ENCODE measurements at regions not wholly inside any gene's neighbourhood (a gene's known extent, or its start where the extent isn't known, plus 50 kb on each side); places are given as distances from the start of the nearest gene placed in this dataset.

GRCh38 chr6:169899481-169900145 is 148.2 kb downstream of the ERMARD start:
- DNase-seq: no peak

GRCh38 chr6:169898788-169899480 is 147.5 kb downstream of the ERMARD start:
- no peak for DNase-seq

- DNase-seq: no peak
Measured at GRCh38 chr6:169897601-169898358, 146.4 kb downstream of the ERMARD start.

GRCh38 chr6:169896826-169897456 is 145.5 kb downstream of the ERMARD start:
- DNase-seq: no peak

- no peak for DNase-seq
Measured at GRCh38 chr6:169895926-169896761, 144.7 kb downstream of the ERMARD start.

GRCh38 chr6:169895000-169895759 is 143.8 kb downstream of the ERMARD start:
- no peak for DNase-seq

GRCh38 chr6:169894377-169894960 is 143.0 kb downstream of the ERMARD start:
- no peak for DNase-seq

GRCh38 chr6:169893624-169894023 is 142.2 kb downstream of the ERMARD start:
- DNase-seq: no peak

GRCh38 chr6:169891846-169892245 is 140.4 kb downstream of the ERMARD start:
- DNase-seq: no peak

- DNase-seq: no peak
Measured at GRCh38 chr6:169891421-169891820, 140.0 kb downstream of the ERMARD start.

- DNase-seq: no peak
Measured at GRCh38 chr6:169890901-169891300, 139.5 kb downstream of the ERMARD start.

GRCh38 chr6:169890049-169890448 is 138.6 kb downstream of the ERMARD start:
- no peak for DNase-seq

- DNase-seq: no peak
Measured at GRCh38 chr6:169887529-169888140, 136.2 kb downstream of the ERMARD start.

GRCh38 chr6:169886631-169887227 is 135.3 kb downstream of the ERMARD start:
- DNase-seq: no peak

- DNase-seq: no peak
Measured at GRCh38 chr6:169885831-169886230, 134.4 kb downstream of the ERMARD start.

- no peak for DNase-seq
Measured at GRCh38 chr6:169885131-169885530, 133.7 kb downstream of the ERMARD start.

GRCh38 chr6:169884158-169884557 is 132.7 kb downstream of the ERMARD start:
- no peak for DNase-seq

GRCh38 chr6:169883316-169883715 is 131.9 kb downstream of the ERMARD start:
- no peak for DNase-seq

- DNase-seq: no peak
Measured at GRCh38 chr6:169881976-169882375, 130.6 kb downstream of the ERMARD start.

GRCh38 chr6:169881398-169881797 is 130.0 kb downstream of the ERMARD start:
- DNase-seq: no peak

Measured in NCI-H1694 (cell line).